AML-193 (cell line): ENCODE measurements at regions not wholly inside any gene's neighbourhood (a gene's known extent, or its start where the extent isn't known, plus 50 kb on each side); places are given as distances from the start of the nearest gene placed in this dataset.
"Not testable (repeated sequence)": the region's sequence is repeated elsewhere in the genome, so short reads cannot be mapped to it uniquely, and the experiment has no call there.

ENCODE experiments used
- DNase-seq, 2 experiments: peaks; one replicate each; lab custom pipeline; 2025; lab: John Stamatoyannopoulos, UW

- DNase-seq, result no peak
These were observed 1011.7 kb upstream of the PCDH7 start for GRCh38 chr4:29708473-29708872.

GRCh38 chr4:29710519-29710918 is 1009.6 kb upstream of the PCDH7 start:
- DNase-seq, result no peak

GRCh38 chr4:29711226-29711625 is 1008.9 kb upstream of the PCDH7 start:
- no peak for DNase-seq

GRCh38 chr4:29717287-29718057 is 1002.7 kb upstream of the PCDH7 start:
- DNase-seq, result no peak

GRCh38 chr4:29718136-29718535 is 1002.0 kb upstream of the PCDH7 start:
- no peak for DNase-seq

GRCh38 chr4:29722253-29722652 is 997.9 kb upstream of the PCDH7 start:
- no peak for DNase-seq

- DNase-seq, result no peak
These were observed 993.2 kb upstream of the PCDH7 start for GRCh38 chr4:29726938-29727337.

- DNase-seq, result no peak
These were observed 985.6 kb upstream of the PCDH7 start for GRCh38 chr4:29734343-29735213.

- no peak for DNase-seq
These were observed 963.2 kb upstream of the PCDH7 start for GRCh38 chr4:29756966-29757365.

GRCh38 chr4:29762151-29762550 is 958.0 kb upstream of the PCDH7 start:
- DNase-seq, result no peak

GRCh38 chr4:29770627-29771026 is 949.5 kb upstream of the PCDH7 start:
- DNase-seq, result no peak

- not testable (repeated sequence) for DNase-seq
These were observed 932.0 kb upstream of the PCDH7 start for GRCh38 chr4:29788123-29788522.

GRCh38 chr4:29805245-29805644 is 914.9 kb upstream of the PCDH7 start:
- DNase-seq, result no peak

- DNase-seq, result no peak
These were observed 914.2 kb upstream of the PCDH7 start for GRCh38 chr4:29805916-29806480.

GRCh38 chr4:29817961-29818360 is 902.2 kb upstream of the PCDH7 start:
- no peak for DNase-seq

GRCh38 chr4:29829067-29829466 is 891.1 kb upstream of the PCDH7 start:
- DNase-seq, result no peak

- DNase-seq, result no peak
These were observed 867.6 kb upstream of the PCDH7 start for GRCh38 chr4:29852537-29852936.

- no peak for DNase-seq
These were observed 866.3 kb upstream of the PCDH7 start for GRCh38 chr4:29853833-29854232.

GRCh38 chr4:29861307-29861706 is 858.9 kb upstream of the PCDH7 start:
- DNase-seq, result no peak

GRCh38 chr4:29867412-29867811 is 852.8 kb upstream of the PCDH7 start:
- DNase-seq, result no peak

GRCh38 chr4:29900336-29900735 is 819.8 kb upstream of the PCDH7 start:
- no peak for DNase-seq

GRCh38 chr4:29908276-29908675 is 811.9 kb upstream of the PCDH7 start:
- DNase-seq, result no peak

GRCh38 chr4:29927895-29928294 is 792.3 kb upstream of the PCDH7 start:
- DNase-seq, result no peak
